GM12873 (cell line): ENCODE measurements at regions not wholly inside any gene's neighbourhood (a gene's known extent, or its start where the extent isn't known, plus 50 kb on each side); places are given as distances from the start of the nearest gene placed in this dataset.

Experiments used
- CTCF ChIP-seq: IDR thresholded peaks from 2 replicates; pipeline ENCODE4 v1.5.1; 2012; ENCODE audit warnings: low read depth, mild to moderate bottlenecking, moderate library complexity, low read length, control low read depth; ENCODE audit not compliant: insufficient read depth; ENCODE audit errors: missing control alignments

- no peak for TF ChIP-seq CTCF
These were observed 139.0 kb downstream of the BOD1 start for GRCh38 chr5:173477345-173478040.

GRCh38 chr5:173475780-173476179, 140.7 kb downstream of the BOD1 start:
- TF ChIP-seq CTCF = no peak

- TF ChIP-seq CTCF = no peak
These were observed 141.6 kb downstream of the BOD1 start for GRCh38 chr5:173474881-173475287.

GRCh38 chr5:173473288-173473687, 143.2 kb downstream of the BOD1 start:
- TF ChIP-seq CTCF = no peak

GRCh38 chr5:173472784-173473278, 143.6 kb downstream of the BOD1 start:
- TF ChIP-seq CTCF = no peak

GRCh38 chr5:173472164-173472563, 143.9 kb upstream of the STC2 start:
- no peak for TF ChIP-seq CTCF

- no peak for TF ChIP-seq CTCF
These were observed 140.6 kb upstream of the STC2 start for GRCh38 chr5:173468821-173469251.
